HCT116 (cell line): ENCODE measurements at regions not wholly inside any gene's neighbourhood (a gene's known extent, or its start where the extent isn't known, plus 50 kb on each side); places are given as distances from the start of the nearest gene placed in this dataset.

Experiments used
- ATAC-seq: fragments of 200-7000 bp; cut with Tn5 transposase; 2 replicates; pipeline ENCODE4 v1.9.1; 2020; ENCODE audit warnings: mild to moderate bottlenecking, moderate library complexity
- BruUV-seq: library from RNA; stranded (reverse); fragments of 400-500 nt; replicated peaks from 2 replicates; lab custom pipeline; 2021; lab: Mats Ljungman, UMichigan
- CTCF ChIA-PET: fragments of 300-600 bp; sonication (Branson Sonifier 250); formaldehyde crosslinking; loops from one replicate; lab custom pipeline; 2021; ENCODE audit warnings: antibody characterized with exemption; lab: Charles Lee
- POLR2A ChIA-PET: fragments of 300-600, 350-600 bp; sonication (Branson Sonifier 250); formaldehyde crosslinking; loops from one replicate; lab custom pipeline; 2021; ENCODE audit warnings: antibody characterized with exemption; lab: Charles Lee
- RAD21 ChIA-PET, 2 experiments: fragments of 300-600 bp; sonication (Branson Sonifier 250); formaldehyde crosslinking; loops; one replicate each; lab custom pipeline; 2023; ENCODE audit warnings: low total read pairs in 2 of 2; ENCODE audit not compliant: uncharacterized antibody in 2 of 2, unreplicated experiment in 2 of 2, low non-redundant PET in 1 of 2; lab: Charles Lee
- DNase-seq: peaks from one replicate; pipeline ENCODE4 v3.0.0-alpha.2; 2010; ENCODE audit warnings: low read depth, low spot score
- H2AFZ ChIP-seq: fragments of 200-600 bp; shearing (Covaris generic), sonication (generic); 2 replicates; pipeline ENCODE4 v1.6.1; 2017; ENCODE audit warnings: low read depth, mixed run types, mixed read lengths, antibody characterized with exemption, low read length; ENCODE audit not compliant: poor library complexity, severe bottlenecking
- H3K27ac ChIP-seq: 2 replicates; pipeline ENCODE4 v1.5.1; 2012; ENCODE audit warnings: low read depth, low read length
- H3K27me3 ChIP-seq: fragments of 200-600 bp; sonication (generic); 2 replicates; pipeline ENCODE4 v1.6.1; 2016; ENCODE audit warnings: mixed run types, low read length, mixed read lengths; ENCODE audit not compliant: insufficient read depth
- H3K36me3 ChIP-seq, 2 experiments: fragments of 200-500 bp in 1 of 2; fragments of 200-600 bp in 1 of 2; sonication (Bioruptor generic) in 1 of 2; sonication (generic) in 1 of 2; 2 replicates each; pipeline versions ENCODE4 v1.5.1 to v1.6.1; 2014 to 2016; ENCODE audit warnings: low read length in 2 of 2, inconsistent platforms in 1 of 2, mixed read lengths in 1 of 2, mixed run types in 1 of 2; ENCODE audit not compliant: insufficient read depth in 2 of 2, control insufficient read depth in 1 of 2
- H3K4me1 ChIP-seq, 2 experiments: fragments of 200-600 bp in 1 of 2; sonication (generic) in 1 of 2; 2 replicates each; pipeline versions ENCODE4 v1.5.1 to v1.6.1; 2012 to 2017; ENCODE audit warnings: low read length in 2 of 2, inconsistent platforms in 1 of 2, mild to moderate bottlenecking in 1 of 2, mixed read lengths in 1 of 2, mixed run types in 1 of 2, moderate library complexity in 1 of 2; ENCODE audit not compliant: insufficient read depth in 2 of 2, control insufficient read depth in 1 of 2
- H3K4me2 ChIP-seq: fragments of 200-600 bp; sonication (generic); 2 replicates; pipeline ENCODE4 v1.6.1; 2017; ENCODE audit warnings: mixed run types, low read length, mixed read lengths
- H3K4me3 ChIP-seq, 2 experiments: fragments of 200-600 bp in 1 of 2; sonication (generic) in 1 of 2; replicated peaks in 1 of 2; 2 replicates each; pipeline ENCODE4 v1.5.1; 2011 to 2016; ENCODE audit warnings: low read length in 2 of 2, control low read depth in 1 of 2, low read depth in 1 of 2, mild to moderate bottlenecking in 1 of 2, mixed read lengths in 1 of 2, mixed run types in 1 of 2
- H3K79me2 ChIP-seq: fragments of 200-600 bp; sonication (generic); 2 replicates; pipeline ENCODE4 v1.6.1; 2017; ENCODE audit warnings: mild to moderate bottlenecking, mixed run types, low read length, moderate library complexity, mixed read lengths; ENCODE audit not compliant: insufficient read depth
- H3K9ac ChIP-seq: fragments of 200-600 bp; sonication (generic); 2 replicates; pipeline ENCODE4 v1.6.1; 2016; ENCODE audit warnings: low read length, mixed read lengths
- H3K9me2 ChIP-seq: fragments of 200-600 bp; sonication (generic), shearing (Covaris generic); 2 replicates; pipeline ENCODE4 v1.6.1; 2017; ENCODE audit warnings: mixed run types, mild to moderate bottlenecking, moderate library complexity; ENCODE audit not compliant: insufficient read depth
- H3K9me3 ChIP-seq, 2 experiments: fragments of 200-500 bp in 1 of 2; fragments of 200-600 bp in 1 of 2; sonication (Bioruptor generic) in 1 of 2; sonication (generic) in 1 of 2; 2 replicates each; pipeline ENCODE4 v1.6.1; 2014 to 2017; ENCODE audit warnings: low read length in 2 of 2, mixed read lengths in 2 of 2, inconsistent platforms in 1 of 2, low read depth in 1 of 2, mild to moderate bottlenecking in 1 of 2, mixed run types in 1 of 2, moderate library complexity in 1 of 2; ENCODE audit not compliant: control insufficient read depth in 1 of 2, insufficient read depth in 1 of 2
- H4K20me1 ChIP-seq: fragments of 200-600 bp; sonication (generic), shearing (Covaris generic); 2 replicates; pipeline ENCODE4 v1.6.1; 2017; ENCODE audit warnings: mixed run types, mild to moderate bottlenecking, moderate library complexity; ENCODE audit not compliant: insufficient read depth
- CEBPB ChIP-seq: IDR thresholded peaks from 2 replicates; pipeline ENCODE4 v1.6.1; 2012; ENCODE audit warnings: low read depth
- EGR1 ChIP-seq: IDR thresholded peaks from 2 replicates; pipeline ENCODE4 v1.6.1; 2012; ENCODE audit warnings: low read depth
- ELF1 ChIP-seq: IDR thresholded peaks from 2 replicates; pipeline ENCODE4 v1.6.1; 2012; ENCODE audit warnings: low read depth, borderline replicate concordance
- EZH2 ChIP-seq: fragments of 200-600 bp; sonication (generic); IDR thresholded peaks from 2 replicates; pipeline ENCODE4 v1.6.1; 2017; ENCODE audit warnings: antibody characterized with exemption, mixed run types
- EZH2phosphoT487 ChIP-seq: fragments of 200-600 bp; IDR thresholded peaks from 2 replicates; pipeline ENCODE4 v1.6.1; 2018; ENCODE audit warnings: antibody characterized with exemption, borderline replicate concordance
- JUND ChIP-seq: IDR thresholded peaks from 2 replicates; pipeline ENCODE4 v1.6.1; 2012
- POLR2A ChIP-seq: IDR thresholded peaks from 2 replicates; pipeline ENCODE4 v1.7.0; 2011; ENCODE audit warnings: borderline replicate concordance; ENCODE audit not compliant: insufficient read depth, insufficient read length; ENCODE audit errors: extremely low read depth
- POLR2AphosphoS5 ChIP-seq: IDR thresholded peaks from 2 replicates; pipeline ENCODE4 v1.6.1; 2011; ENCODE audit warnings: mild to moderate bottlenecking, low read depth, low read length, moderate library complexity
- RAD21 ChIP-seq: IDR thresholded peaks from 2 replicates; pipeline ENCODE4 v1.6.1; 2012; ENCODE audit warnings: low read depth, mild to moderate bottlenecking
- SP1 ChIP-seq: IDR thresholded peaks from 2 replicates; pipeline ENCODE4 v1.6.1; 2012; ENCODE audit warnings: low read depth
- SRF ChIP-seq: IDR thresholded peaks from 2 replicates; pipeline ENCODE4 v1.6.1; 2012; ENCODE audit warnings: low read depth
- TCF7L2 ChIP-seq: IDR thresholded peaks from 2 replicates; pipeline ENCODE4 v1.7.0; 2011; ENCODE audit warnings: borderline replicate concordance, inconsistent platforms; ENCODE audit not compliant: insufficient read depth, insufficient read length; ENCODE audit errors: extremely low read depth
- YY1 ChIP-seq: IDR thresholded peaks from 2 replicates; pipeline ENCODE4 v1.6.1; 2011; ENCODE audit warnings: low read length, low read depth, moderate library complexity, mild to moderate bottlenecking; ENCODE audit not compliant: insufficient replicate concordance; ENCODE audit errors: extremely low read depth
- ZFX ChIP-seq: fragments of 450-650 bp; IDR thresholded peaks from 2 replicates; pipeline ENCODE4 v1.6.1; 2017
- ZNF274 ChIP-seq: fragments of 200-500 bp; sonication (Bioruptor generic); IDR thresholded peaks from 2 replicates; pipeline ENCODE4 v1.6.1; 2014; ENCODE audit warnings: mild to moderate bottlenecking, low read depth, low read length, inconsistent platforms
- intact Hi-C: fragments of 100-400 bp; cut with micrococcal nuclease; formaldehyde crosslinking; loops from 2 replicates; pipeline ENCODE4 v1.10.0; 2022
- TF ChIP-seq, protein P1 (sequence below): IDR thresholded peaks from 2 replicates; pipeline ENCODE4 v1.6.1; 2012; ENCODE audit warnings: low read depth
- TF ChIP-seq, protein P2 (sequence below): IDR thresholded peaks from 2 replicates; pipeline ENCODE4 v1.6.1; 2012
- TF ChIP-seq, protein P3 (sequence below): IDR thresholded peaks from 2 replicates; pipeline ENCODE4 v1.6.1; 2012

DNA sequence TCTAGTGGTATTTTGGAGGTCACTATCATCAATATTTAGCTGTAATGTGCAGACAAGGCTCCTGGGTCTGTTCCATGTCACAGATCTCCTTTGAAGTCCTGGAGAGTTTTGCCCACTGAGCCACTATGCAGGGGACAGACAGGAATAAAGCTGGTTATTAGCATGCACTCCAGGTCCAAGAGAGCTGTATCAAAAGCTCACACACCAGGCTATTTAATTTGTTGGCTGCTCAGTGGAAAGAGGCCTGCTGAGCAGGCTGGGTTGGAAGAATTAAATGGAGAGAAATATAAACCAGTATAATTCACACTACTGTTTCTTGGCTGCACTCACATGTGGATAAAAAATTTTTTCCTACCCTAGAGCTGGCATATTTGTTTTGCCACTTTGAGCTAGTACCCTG is 113.8 kb upstream of the TAF11L2 start:
- Histone ChIP-seq H4K20me1 (no peaks in the 10 kb centered on the region), H3K9me2 (no peaks in the 10 kb centered on the region), H3K27me3 (no peaks in the 10 kb centered on the region), H3K4me3 (no peak overlapping the region), H2AFZ (no peak overlapping the region), H3K79me2 (no peaks in the 10 kb centered on the region), H3K9ac (no peak overlapping the region), H3K4me2 (no peak overlapping the region)
- BruUV-seq, result no TSS peak
- no peak for ATAC-seq
- RAD21 ChIA-PET, result no interaction called here
- POLR2A ChIA-PET, result no interaction called here
- no peak for TF ChIP-seq EZH2phosphoT487
- no peak for TF ChIP-seq POLR2AphosphoS5
- no peak for TF ChIP-seq EGR1
- TF ChIP-seq ZNF274, result no peak
- TF ChIP-seq, protein P1, sequence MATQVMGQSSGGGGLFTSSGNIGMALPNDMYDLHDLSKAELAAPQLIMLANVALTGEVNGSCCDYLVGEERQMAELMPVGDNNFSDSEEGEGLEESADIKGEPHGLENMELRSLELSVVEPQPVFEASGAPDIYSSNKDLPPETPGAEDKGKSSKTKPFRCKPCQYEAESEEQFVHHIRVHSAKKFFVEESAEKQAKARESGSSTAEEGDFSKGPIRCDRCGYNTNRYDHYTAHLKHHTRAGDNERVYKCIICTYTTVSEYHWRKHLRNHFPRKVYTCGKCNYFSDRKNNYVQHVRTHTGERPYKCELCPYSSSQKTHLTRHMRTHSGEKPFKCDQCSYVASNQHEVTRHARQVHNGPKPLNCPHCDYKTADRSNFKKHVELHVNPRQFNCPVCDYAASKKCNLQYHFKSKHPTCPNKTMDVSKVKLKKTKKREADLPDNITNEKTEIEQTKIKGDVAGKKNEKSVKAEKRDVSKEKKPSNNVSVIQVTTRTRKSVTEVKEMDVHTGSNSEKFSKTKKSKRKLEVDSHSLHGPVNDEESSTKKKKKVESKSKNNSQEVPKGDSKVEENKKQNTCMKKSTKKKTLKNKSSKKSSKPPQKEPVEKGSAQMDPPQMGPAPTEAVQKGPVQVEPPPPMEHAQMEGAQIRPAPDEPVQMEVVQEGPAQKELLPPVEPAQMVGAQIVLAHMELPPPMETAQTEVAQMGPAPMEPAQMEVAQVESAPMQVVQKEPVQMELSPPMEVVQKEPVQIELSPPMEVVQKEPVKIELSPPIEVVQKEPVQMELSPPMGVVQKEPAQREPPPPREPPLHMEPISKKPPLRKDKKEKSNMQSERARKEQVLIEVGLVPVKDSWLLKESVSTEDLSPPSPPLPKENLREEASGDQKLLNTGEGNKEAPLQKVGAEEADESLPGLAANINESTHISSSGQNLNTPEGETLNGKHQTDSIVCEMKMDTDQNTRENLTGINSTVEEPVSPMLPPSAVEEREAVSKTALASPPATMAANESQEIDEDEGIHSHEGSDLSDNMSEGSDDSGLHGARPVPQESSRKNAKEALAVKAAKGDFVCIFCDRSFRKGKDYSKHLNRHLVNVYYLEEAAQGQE, result no peak
- TF ChIP-seq POLR2A, result no peak
- no peak for TF ChIP-seq TCF7L2
- TF ChIP-seq, all 23 proteins: peak for 0
- Histone ChIP-seq H3K9me3 (no peaks in the 10 kb centered on the region), H3K4me1 (no peaks in the 10 kb centered on the region), H3K36me3 (no peaks in the 10 kb centered on the region), H3K27ac (no peak overlapping the region)
- CTCF ChIA-PET, result no interaction called here
- intact Hi-C loops, result no loop called here
- no peak for DNase-seq

DNA sequence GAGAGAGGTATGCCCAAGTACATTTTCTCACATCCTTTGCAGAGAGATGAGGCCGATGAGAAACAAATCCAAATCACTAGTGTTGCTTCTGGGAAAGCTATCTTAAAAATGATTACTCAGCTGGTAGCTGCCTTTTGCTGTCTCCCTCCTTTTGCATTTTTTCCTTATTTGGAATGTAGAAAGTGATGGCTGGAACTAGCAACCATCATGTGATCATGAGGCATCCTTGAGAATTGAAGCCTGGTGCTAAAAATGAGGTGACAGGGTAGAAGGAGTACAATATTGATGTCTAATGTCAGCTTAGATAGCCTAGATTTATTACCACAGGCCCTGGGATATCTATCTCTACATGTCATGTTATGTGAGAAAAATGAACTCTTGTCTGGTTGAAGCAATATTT is 109.3 kb upstream of the TAF11L2 start:
- H3K27ac ChIP-seq, result no peak overlapping the region
- POLR2A ChIA-PET, result no interaction called here
- CTCF ChIA-PET, result no interaction called here

More for the DNA sequence above, 109.3 kb upstream of the TAF11L2 start:
- Histone ChIP-seq H3K4me1 (no peaks in the 10 kb centered on the region), H4K20me1 (no peaks in the 10 kb centered on the region), H3K9me2 (no peaks in the 10 kb centered on the region), H3K36me3 (no peaks in the 10 kb centered on the region), H3K4me2 (no peak overlapping the region), H3K9ac (no peak overlapping the region), H2AFZ (no peak overlapping the region), H3K27me3 (no peaks in the 10 kb centered on the region), H3K4me3 (no peak overlapping the region), H3K9me3 (no peaks in the 10 kb centered on the region), H3K79me2 (no peaks in the 10 kb centered on the region)
- no TSS peak for BruUV-seq
- TF ChIP-seq ZNF274, result no peak
- no peak for TF ChIP-seq RAD21
- no peak for TF ChIP-seq SRF
- no peak for TF ChIP-seq POLR2A
- TF ChIP-seq JUND, result no peak
- no peak for TF ChIP-seq TCF7L2
- TF ChIP-seq, protein P2, sequence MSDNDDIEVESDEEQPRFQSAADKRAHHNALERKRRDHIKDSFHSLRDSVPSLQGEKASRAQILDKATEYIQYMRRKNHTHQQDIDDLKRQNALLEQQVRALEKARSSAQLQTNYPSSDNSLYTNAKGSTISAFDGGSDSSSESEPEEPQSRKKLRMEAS, result no peak
- TF ChIP-seq CEBPB, result no peak
- TF ChIP-seq POLR2AphosphoS5, result no peak
- TF ChIP-seq, protein P3, sequence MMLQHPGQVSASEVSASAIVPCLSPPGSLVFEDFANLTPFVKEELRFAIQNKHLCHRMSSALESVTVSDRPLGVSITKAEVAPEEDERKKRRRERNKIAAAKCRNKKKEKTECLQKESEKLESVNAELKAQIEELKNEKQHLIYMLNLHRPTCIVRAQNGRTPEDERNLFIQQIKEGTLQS, result no peak
- no peak for TF ChIP-seq YY1
- no peak for TF ChIP-seq ZFX
- TF ChIP-seq ELF1, result no peak
- no peak for TF ChIP-seq EZH2phosphoT487
- TF ChIP-seq SP1, result no peak
- no peak for TF ChIP-seq EZH2
- intact Hi-C loops, result no loop called here
- RAD21 ChIA-PET, result no interaction called here
- DNase-seq, result no peak
- ATAC-seq, result no peak
